Astrocyte (in vitro differentiated cells and primary cell): ENCODE measurements at regions not wholly inside any gene's neighbourhood (a gene's known extent, or its start where the extent isn't known, plus 50 kb on each side); places are given as distances from the start of the nearest gene placed in this dataset.

Experiments
- DNase-seq: peaks from one replicate; pipeline ENCODE4 v3.0.0-alpha.2; 2010; ENCODE audit warnings: low read depth
- FAIRE-seq: peaks from 2 replicates; lab custom pipeline; 2011; peaks lifted over from hg19 to GRCh38; lab: Jason Lieb, UNC
- H2AFZ ChIP-seq: 2 replicates; pipeline ENCODE4 v1.6.0; 2012; ENCODE audit warnings: low read depth, low read length, inconsistent platforms
- H3K27ac ChIP-seq: 2 replicates; pipeline ENCODE4 v1.5.1; 2011; ENCODE audit warnings: low read depth, low read length, inconsistent platforms
- H3K27me3 ChIP-seq: 2 replicates; pipeline ENCODE4 v1.6.0; 2011; ENCODE audit warnings: low read length, inconsistent platforms; ENCODE audit not compliant: insufficient read depth
- H3K36me3 ChIP-seq: 2 replicates; pipeline ENCODE4 v1.5.1; 2011; ENCODE audit warnings: low read length, inconsistent platforms; ENCODE audit not compliant: insufficient read depth
- H3K4me1 ChIP-seq: 2 replicates; pipeline ENCODE4 v1.5.1; 2011; ENCODE audit warnings: low read length, inconsistent platforms; ENCODE audit not compliant: insufficient read depth
- H3K4me2 ChIP-seq: 2 replicates; pipeline ENCODE4 v1.6.0; 2012; ENCODE audit warnings: low read length, inconsistent platforms
- H3K4me3 ChIP-seq: 2 replicates; pipeline ENCODE4 v1.5.1; 2011; ENCODE audit warnings: low read depth, mild to moderate bottlenecking, low read length, inconsistent platforms; ENCODE audit not compliant: insufficient read depth
- H3K79me2 ChIP-seq: 2 replicates; pipeline ENCODE4 v1.6.0; 2012; ENCODE audit warnings: mild to moderate bottlenecking, low read length, inconsistent platforms; ENCODE audit not compliant: insufficient read depth
- H3K9ac ChIP-seq: 2 replicates; pipeline ENCODE4 v1.6.0; 2012; ENCODE audit warnings: mild to moderate bottlenecking, low read length, inconsistent platforms
- H3K9me3 ChIP-seq: 2 replicates; pipeline ENCODE4 v1.5.1; 2012; ENCODE audit warnings: low read depth, mild to moderate bottlenecking, low read length, inconsistent platforms; ENCODE audit not compliant: insufficient read depth
- H4K20me1 ChIP-seq: 2 replicates; pipeline ENCODE4 v1.6.0; 2012; ENCODE audit warnings: low read length, inconsistent platforms; ENCODE audit not compliant: insufficient read depth
- H3K27ac Mint-ChIP-seq: one replicate; pipeline ENCODE4 v1.8.0; 2021; ENCODE audit warnings: mild to moderate bottlenecking, mixed read lengths; ENCODE audit not compliant: unreplicated experiment
- H3K27me3 Mint-ChIP-seq: one replicate; pipeline ENCODE4 v1.8.0; 2021; ENCODE audit warnings: low read depth, mixed read lengths; ENCODE audit not compliant: unreplicated experiment
- H3K36me3 Mint-ChIP-seq: one replicate; pipeline ENCODE4 v1.8.0; 2021; ENCODE audit warnings: low read depth, mixed read lengths; ENCODE audit not compliant: unreplicated experiment
- H3K4me1 Mint-ChIP-seq: one replicate; pipeline ENCODE4 v1.8.0; 2021; ENCODE audit warnings: low read depth, mixed read lengths; ENCODE audit not compliant: unreplicated experiment
- H3K4me3 Mint-ChIP-seq: one replicate; pipeline ENCODE4 v1.8.0; 2021; ENCODE audit warnings: mild to moderate bottlenecking, moderate library complexity, mixed read lengths; ENCODE audit not compliant: unreplicated experiment
- H3K9me3 Mint-ChIP-seq: one replicate; pipeline ENCODE4 v1.8.0; 2021; ENCODE audit warnings: mild to moderate bottlenecking, mixed read lengths; ENCODE audit not compliant: unreplicated experiment
- CTCF ChIP-seq: IDR thresholded peaks from 2 replicates; pipeline ENCODE4 v1.5.1; 2011; ENCODE audit warnings: low read depth, mild to moderate bottlenecking, inconsistent platforms, low read length, moderate library complexity; ENCODE audit not compliant: insufficient read depth
- EZH2 ChIP-seq: IDR thresholded peaks from 2 replicates; pipeline ENCODE4 v1.6.1; 2012; ENCODE audit warnings: mild to moderate bottlenecking, low read length, inconsistent platforms; ENCODE audit not compliant: insufficient read depth

- H3K79me2 ChIP-seq = no peaks in the 10 kb centered on the region
- H3K27me3 ChIP-seq = peaks cover 2% of the 10 kb centered on the region
- TF ChIP-seq CTCF (no peak), EZH2 (no peak)
- DNase-seq = no peak
- H3K4me3 Mint-ChIP-seq = no peak overlapping the region
- H3K27me3 Mint-ChIP-seq = peaks cover 49% of the 10 kb centered on the region
- no peak overlapping the region for H3K4me2 ChIP-seq
- H3K27ac Mint-ChIP-seq = no peak overlapping the region
- no peaks in the 10 kb centered on the region for H3K4me1 Mint-ChIP-seq
- no peak overlapping the region for H3K4me3 ChIP-seq
- H4K20me1 ChIP-seq = no peaks in the 10 kb centered on the region
- H2AFZ ChIP-seq = no peak overlapping the region
- peaks cover 1% of the 10 kb centered on the region for H3K9me3 Mint-ChIP-seq
- no peak for FAIRE-seq
- H3K9ac ChIP-seq = no peak overlapping the region
- H3K36me3 Mint-ChIP-seq = no peaks in the 10 kb centered on the region
- H3K27ac ChIP-seq = no peak overlapping the region
- H3K36me3 ChIP-seq = no peaks in the 10 kb centered on the region
- H3K4me1 ChIP-seq = no peaks in the 10 kb centered on the region
- peaks cover 4% of the 10 kb centered on the region for H3K9me3 ChIP-seq
Measured at GRCh38 chr13:111981006-111981405, 85.9 kb upstream of the SOX1 start.

GRCh38 chr13:111981446-111982165 lies 85.3 kb upstream of the SOX1 start:
- Mint-ChIP-seq H3K4me1 (no peaks in the 10 kb centered on the region), H3K36me3 (no peaks in the 10 kb centered on the region)
- no peak overlapping the region for H2AFZ ChIP-seq

More at GRCh38 chr13:111981446-111982165, 85.3 kb upstream of the SOX1 start:
- FAIRE-seq (no peak), DNase-seq (no peak)
- peaks cover 50% of the 10 kb centered on the region for H3K27me3 Mint-ChIP-seq
- TF ChIP-seq CTCF (no peak), EZH2 (no peak)
- H3K27ac Mint-ChIP-seq = no peak overlapping the region
- no peak overlapping the region for H3K27ac ChIP-seq
- H3K9ac ChIP-seq = no peak overlapping the region
- peaks cover 2% of the 10 kb centered on the region for H3K27me3 ChIP-seq
- no peaks in the 10 kb centered on the region for H3K79me2 ChIP-seq
- no peak overlapping the region for H3K4me3 Mint-ChIP-seq
- no peaks in the 10 kb centered on the region for H3K4me1 ChIP-seq
- H3K4me3 ChIP-seq = no peak overlapping the region
- H3K9me3 Mint-ChIP-seq = peaks cover 1% of the 10 kb centered on the region
- H3K36me3 ChIP-seq = no peaks in the 10 kb centered on the region
- no peak overlapping the region for H3K4me2 ChIP-seq
- H3K9me3 ChIP-seq = peaks cover 4% of the 10 kb centered on the region
- no peaks in the 10 kb centered on the region for H4K20me1 ChIP-seq
